ENCODE measurements at regions not wholly inside any gene's neighbourhood (a gene's known extent, or its start where the extent isn't known, plus 50 kb on each side); places are given as distances from the start of the nearest gene placed in this dataset.

GRCh38 chrX:25534091-25534490 is 518.3 kb upstream of the ARX start:
- TF ChIP-seq YY1 (IDR thresholded peaks at IDR 0.05; ENCODE audit: insufficient read depth, insufficient read length): no peak
- TF ChIP-seq ZNF274 (IDR thresholded peaks at IDR 0.05; ENCODE audit: low read depth, low read length): no peak
- TF ChIP-seq SUZ12 (IDR thresholded peaks at IDR 0.05; ENCODE audit: extremely low read depth, insufficient read depth, insufficient read length): no peak
